ENCODE measurements at regions not wholly inside any gene's neighbourhood (a gene's known extent, or its start where the extent isn't known, plus 50 kb on each side); places are given as distances from the start of the nearest gene placed in this dataset.
A peak's percentile ranks its signal among the peaks of the same experiment; 100 is the strongest.

DNA sequence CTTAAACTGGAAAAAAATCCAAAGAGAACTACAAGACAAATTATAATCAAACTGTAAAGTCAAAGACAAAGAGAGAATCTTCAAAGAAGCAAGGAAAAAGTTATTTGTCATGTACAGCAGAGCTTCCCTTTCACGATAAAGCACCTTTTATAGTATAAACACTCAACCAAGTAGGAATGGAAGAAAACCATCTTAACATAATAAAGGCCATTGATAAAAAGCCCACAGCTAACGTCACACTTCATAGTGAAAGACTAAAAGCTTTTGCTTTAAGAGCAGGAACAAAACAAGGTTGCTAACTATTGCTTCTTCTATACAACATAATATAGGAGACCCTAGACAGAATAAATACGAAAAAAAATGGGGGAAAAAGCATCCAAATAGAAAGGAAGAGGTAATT is 595.7 kb upstream of the POU3F4 start:
- peaks cover 23% of the 10 kb centered on the region for H3K9me3 ChIP-seq (ENCODE audit: control insufficient read depth, low read depth, low read length)
- no peak overlapping the region for H3K9ac ChIP-seq (ENCODE audit: low read length)
- H3K4me1 ChIP-seq (ENCODE audit: control insufficient read depth, low read depth, low read length): peaks cover 4% of the 10 kb centered on the region
- H3K27me3 ChIP-seq (ENCODE audit: control insufficient read depth, insufficient read depth, low read length): no peaks in the 10 kb centered on the region
- H3K27ac ChIP-seq (ENCODE audit: low read length): no peak overlapping the region
- peak overlapping the region; percentile 24 for H3K4me3 ChIP-seq (ENCODE audit: low read length)
- no peaks in the 10 kb centered on the region for H3K36me3 ChIP-seq (ENCODE audit: control insufficient read depth, low read depth, low read length)

DNA sequence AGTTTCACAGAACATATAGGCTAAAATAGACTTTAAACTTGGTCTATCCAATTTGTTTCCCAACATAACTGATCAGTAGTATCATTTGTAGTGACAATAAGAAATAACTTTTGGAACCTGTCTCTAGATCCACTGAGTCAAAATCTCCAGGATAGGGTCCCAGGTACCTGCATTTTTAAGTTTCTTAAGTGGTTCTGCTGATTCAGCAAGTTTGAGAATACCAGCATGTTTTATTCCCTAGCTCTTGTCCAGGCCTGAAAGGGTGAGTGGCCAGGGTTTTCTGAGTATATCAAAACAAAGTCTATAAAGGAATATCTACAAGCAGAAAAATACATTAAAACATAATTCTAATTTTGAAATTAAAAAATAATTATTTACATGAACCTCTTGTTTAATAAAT is 573.1 kb upstream of the POU3F4 start:
- H3K27me3 ChIP-seq (ENCODE audit: control insufficient read depth, insufficient read depth, low read length): no peaks in the 10 kb centered on the region
- H3K9ac ChIP-seq (ENCODE audit: low read length): no peak overlapping the region
- H3K36me3 ChIP-seq (ENCODE audit: control insufficient read depth, low read depth, low read length): no peaks in the 10 kb centered on the region
- H3K4me3 ChIP-seq (ENCODE audit: low read length): no peak overlapping the region
- H3K4me1 ChIP-seq (ENCODE audit: control insufficient read depth, low read depth, low read length): no peaks in the 10 kb centered on the region
- peaks cover 27% of the 10 kb centered on the region for H3K9me3 ChIP-seq (ENCODE audit: control insufficient read depth, low read depth, low read length)
- no peak overlapping the region for H3K27ac ChIP-seq (ENCODE audit: low read length)

- Histone ChIP-seq H3K27me3 (ENCODE audit: control insufficient read depth, insufficient read depth, low read length) (no peaks in the 10 kb centered on the region), H3K9ac (ENCODE audit: low read length) (no peak overlapping the region), H3K36me3 (ENCODE audit: control insufficient read depth, low read depth, low read length) (no peaks in the 10 kb centered on the region), H3K4me3 (ENCODE audit: low read length) (no peak overlapping the region), H3K9me3 (ENCODE audit: control insufficient read depth, low read depth, low read length) (peaks cover 35% of the 10 kb centered on the region), H3K27ac (ENCODE audit: low read length) (no peak overlapping the region), H3K4me1 (ENCODE audit: control insufficient read depth, low read depth, low read length) (no peaks in the 10 kb centered on the region)
Measured at GRCh38 chrX:82945332-82945731, 562.8 kb upstream of the POU3F4 start.

GRCh38 chrX:82961129-82961528 is 547.0 kb upstream of the POU3F4 start:
- Histone ChIP-seq H3K36me3 (ENCODE audit: control insufficient read depth, low read depth, low read length) (no peaks in the 10 kb centered on the region), H3K9ac (ENCODE audit: low read length) (no peak overlapping the region), H3K27me3 (ENCODE audit: control insufficient read depth, insufficient read depth, low read length) (no peaks in the 10 kb centered on the region), H3K9me3 (ENCODE audit: control insufficient read depth, low read depth, low read length) (peaks cover 6% of the 10 kb centered on the region), H3K27ac (ENCODE audit: low read length) (no peak overlapping the region), H3K4me1 (ENCODE audit: control insufficient read depth, low read depth, low read length) (no peaks in the 10 kb centered on the region), H3K4me3 (ENCODE audit: low read length) (no peak overlapping the region)

DNA sequence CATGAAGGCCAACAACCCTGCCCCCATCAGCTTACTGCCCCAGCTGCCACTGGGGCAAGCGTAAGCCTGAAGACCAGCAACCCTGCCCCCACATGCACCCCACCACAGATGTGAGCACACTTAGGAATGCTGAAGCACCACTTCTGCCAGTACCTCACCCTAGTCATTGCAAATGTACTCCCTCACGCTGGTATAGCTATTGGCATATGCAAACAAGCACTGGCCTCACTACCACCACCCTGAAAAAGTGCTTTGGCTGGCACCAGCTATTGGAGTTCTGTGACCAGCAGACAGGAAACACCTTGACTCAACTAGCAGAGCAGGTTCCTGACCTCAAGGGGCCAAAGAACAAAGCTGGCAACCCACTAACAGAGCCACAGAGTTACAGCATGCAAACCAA is 534.4 kb upstream of the POU3F4 start:
- Histone ChIP-seq H3K9ac (ENCODE audit: low read length) (no peak overlapping the region), H3K36me3 (ENCODE audit: control insufficient read depth, low read depth, low read length) (no peaks in the 10 kb centered on the region), H3K4me3 (ENCODE audit: low read length) (no peak overlapping the region), H3K27ac (ENCODE audit: low read length) (no peak overlapping the region), H3K9me3 (ENCODE audit: control insufficient read depth, low read depth, low read length) (peaks cover 19% of the 10 kb centered on the region), H3K4me1 (ENCODE audit: control insufficient read depth, low read depth, low read length) (no peaks in the 10 kb centered on the region), H3K27me3 (ENCODE audit: control insufficient read depth, insufficient read depth, low read length) (no peaks in the 10 kb centered on the region)

GRCh38 chrX:82998163-82998562 is 509.9 kb upstream of the POU3F4 start:
- Histone ChIP-seq H3K9me3 (ENCODE audit: control insufficient read depth, low read depth, low read length) (peaks cover 8% of the 10 kb centered on the region), H3K27me3 (ENCODE audit: control insufficient read depth, insufficient read depth, low read length) (no peaks in the 10 kb centered on the region), H3K36me3 (ENCODE audit: control insufficient read depth, low read depth, low read length) (no peaks in the 10 kb centered on the region), H3K9ac (ENCODE audit: low read length) (no peak overlapping the region), H3K27ac (ENCODE audit: low read length) (no peak overlapping the region), H3K4me1 (ENCODE audit: control insufficient read depth, low read depth, low read length) (no peaks in the 10 kb centered on the region), H3K4me3 (ENCODE audit: low read length) (no peak overlapping the region)

DNA sequence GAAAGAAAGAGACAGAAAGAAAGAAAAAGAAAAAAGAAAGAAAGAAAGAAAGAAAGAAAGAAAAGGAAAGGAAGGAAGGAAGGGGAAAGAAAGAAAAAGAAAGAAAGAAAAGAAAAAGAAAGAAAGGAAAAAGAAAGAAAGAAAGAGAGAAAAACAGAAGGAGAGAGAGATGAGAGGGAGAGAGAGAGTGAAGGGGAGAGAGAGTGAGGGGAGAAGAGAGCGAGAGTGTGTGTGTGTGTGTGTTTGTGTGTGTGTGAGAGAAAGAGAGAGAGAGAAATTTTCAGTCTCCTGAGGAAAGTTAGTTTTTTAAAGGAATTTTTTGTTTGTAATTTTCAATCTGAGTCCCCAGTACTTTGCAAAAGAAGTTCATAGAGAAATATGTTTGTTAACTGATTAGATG is 504.1 kb upstream of the POU3F4 start:
- Histone ChIP-seq H3K36me3 (ENCODE audit: control insufficient read depth, low read depth, low read length) (no peaks in the 10 kb centered on the region), H3K4me1 (ENCODE audit: control insufficient read depth, low read depth, low read length) (no peaks in the 10 kb centered on the region), H3K27ac (ENCODE audit: low read length) (no peak overlapping the region), H3K4me3 (ENCODE audit: low read length) (no peak overlapping the region), H3K27me3 (ENCODE audit: control insufficient read depth, insufficient read depth, low read length) (no peaks in the 10 kb centered on the region), H3K9ac (ENCODE audit: low read length) (no peak overlapping the region), H3K9me3 (ENCODE audit: control insufficient read depth, low read depth, low read length) (peaks cover 7% of the 10 kb centered on the region)

DNA sequence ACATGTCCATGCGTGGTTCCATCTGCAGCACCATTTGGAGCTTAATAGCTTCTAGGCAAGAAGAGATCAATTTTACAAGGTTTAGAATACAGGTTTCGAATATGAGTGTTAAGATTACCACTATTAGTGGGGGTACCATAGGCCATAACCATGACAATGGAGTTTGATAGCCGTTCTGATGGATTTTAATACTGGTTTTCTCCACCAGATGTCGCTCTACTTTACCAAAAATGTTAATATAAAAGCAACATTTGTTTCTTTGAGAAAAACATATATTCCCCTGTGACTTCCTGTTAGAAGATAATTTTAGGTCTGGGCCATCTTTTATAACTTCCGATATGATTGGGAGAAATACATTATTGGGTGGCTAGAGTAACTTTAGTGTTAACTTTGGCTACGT is 499.7 kb upstream of the POU3F4 start:
- H3K27ac ChIP-seq (ENCODE audit: low read length): no peak overlapping the region

DNA sequence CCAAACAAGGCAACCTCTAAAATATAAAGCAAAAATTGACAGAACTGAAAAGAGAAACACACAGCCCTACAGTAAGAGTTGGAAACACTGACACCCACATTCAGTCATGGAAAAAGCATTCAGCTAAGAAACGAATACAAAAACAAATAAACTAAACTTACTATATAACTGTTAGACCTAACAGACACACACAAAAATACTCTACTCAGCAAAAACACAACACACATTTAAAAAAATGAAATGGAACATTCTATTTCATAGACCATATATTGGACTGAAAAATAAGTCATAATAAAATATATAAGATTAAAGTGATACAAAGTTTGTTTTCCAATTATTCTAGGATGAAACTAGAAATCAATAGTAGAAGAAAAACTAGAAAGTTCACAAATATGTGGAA is 488.8 kb upstream of the POU3F4 start:
- Histone ChIP-seq H3K27ac (ENCODE audit: low read length) (no peak overlapping the region), H3K4me3 (ENCODE audit: low read length) (no peak overlapping the region)

More for the DNA sequence above, 499.7 kb upstream of the POU3F4 start:
- Histone ChIP-seq H3K9ac (ENCODE audit: low read length) (no peak overlapping the region), H3K4me3 (ENCODE audit: low read length) (no peak overlapping the region), H3K9me3 (ENCODE audit: control insufficient read depth, low read depth, low read length) (peaks cover 12% of the 10 kb centered on the region), H3K27me3 (ENCODE audit: control insufficient read depth, insufficient read depth, low read length) (no peaks in the 10 kb centered on the region), H3K4me1 (ENCODE audit: control insufficient read depth, low read depth, low read length) (no peaks in the 10 kb centered on the region), H3K36me3 (ENCODE audit: control insufficient read depth, low read depth, low read length) (no peaks in the 10 kb centered on the region)

DNA sequence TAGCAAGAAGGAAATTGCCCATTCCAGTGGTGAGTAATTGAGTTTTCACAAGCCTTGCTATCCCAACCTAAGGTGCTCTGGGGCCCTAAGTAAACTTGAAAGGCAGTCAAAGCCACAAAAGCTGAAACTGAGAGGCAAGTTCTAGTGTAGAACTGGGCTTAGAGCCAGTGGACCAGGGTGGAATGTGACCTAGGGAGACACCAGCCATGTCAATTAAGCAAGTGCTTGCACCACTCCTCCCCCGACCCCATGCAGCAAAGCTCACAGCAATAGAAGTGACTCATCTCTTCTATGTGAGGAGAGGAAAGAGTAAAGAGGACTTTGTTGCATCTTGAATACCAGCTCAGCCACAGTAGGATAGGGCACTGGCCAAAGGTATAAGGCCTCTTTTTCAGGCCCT is 486.1 kb upstream of the POU3F4 start:
- H3K36me3 ChIP-seq (ENCODE audit: control insufficient read depth, low read depth, low read length): no peaks in the 10 kb centered on the region
- H3K9me3 ChIP-seq (ENCODE audit: control insufficient read depth, low read depth, low read length): peaks cover 40% of the 10 kb centered on the region
- no peak overlapping the region for H3K9ac ChIP-seq (ENCODE audit: low read length)
- no peak overlapping the region for H3K27ac ChIP-seq (ENCODE audit: low read length)
- no peak overlapping the region for H3K4me3 ChIP-seq (ENCODE audit: low read length)
- H3K27me3 ChIP-seq (ENCODE audit: control insufficient read depth, insufficient read depth, low read length): no peaks in the 10 kb centered on the region
- no peaks in the 10 kb centered on the region for H3K4me1 ChIP-seq (ENCODE audit: control insufficient read depth, low read depth, low read length)

More for the DNA sequence above, 488.8 kb upstream of the POU3F4 start:
- Histone ChIP-seq H3K36me3 (ENCODE audit: control insufficient read depth, low read depth, low read length) (no peaks in the 10 kb centered on the region), H3K4me1 (ENCODE audit: control insufficient read depth, low read depth, low read length) (no peaks in the 10 kb centered on the region), H3K9ac (ENCODE audit: low read length) (no peak overlapping the region), H3K9me3 (ENCODE audit: control insufficient read depth, low read depth, low read length) (peaks cover 30% of the 10 kb centered on the region), H3K27me3 (ENCODE audit: control insufficient read depth, insufficient read depth, low read length) (no peaks in the 10 kb centered on the region)
